Mesendoderm (in vitro differentiated cells): ENCODE measurements at regions not wholly inside any gene's neighbourhood (a gene's known extent, or its start where the extent isn't known, plus 50 kb on each side); places are given as distances from the start of the nearest gene placed in this dataset.
A peak's percentile ranks its signal among the peaks of the same experiment; 100 is the strongest.

Experiments used
- DNase-seq: peaks from one replicate; pipeline ENCODE4 v3.0.0; 2013
- H2AK5ac ChIP-seq: 2 replicates; pipeline ENCODE4 v1.6.1; 2013; ENCODE audit warnings: low read length, inconsistent platforms
- H2BK120ac ChIP-seq: 2 replicates; pipeline ENCODE4 v1.6.1; 2013; ENCODE audit warnings: low read depth, mild to moderate bottlenecking, low read length, moderate library complexity, mixed read lengths
- H2BK15ac ChIP-seq: replicated peaks from 2 replicates; pipeline ENCODE4 v1.6.1; 2013; ENCODE audit warnings: low read depth, mild to moderate bottlenecking, moderate library complexity
- H2BK5ac ChIP-seq: 2 replicates; pipeline ENCODE4 v1.6.1; 2013; ENCODE audit warnings: low read length, inconsistent platforms
- H3K18ac ChIP-seq: 2 replicates; pipeline ENCODE4 v1.6.1; 2013; ENCODE audit warnings: mild to moderate bottlenecking, low read length, mixed read lengths
- H3K23ac ChIP-seq: one replicate; pipeline ENCODE4 v1.6.1; 2013; ENCODE audit warnings: low read length
- H3K27ac ChIP-seq: 2 replicates; pipeline ENCODE4 v1.5.1; 2013; ENCODE audit warnings: low read depth, mild to moderate bottlenecking, inconsistent platforms, low read length, moderate library complexity
- H3K27me3 ChIP-seq: 2 replicates; pipeline ENCODE4 v1.6.1; 2013; ENCODE audit warnings: low read length, control low read depth, mild to moderate bottlenecking, inconsistent platforms; ENCODE audit not compliant: insufficient read depth, poor library complexity
- H3K36me3 ChIP-seq: 2 replicates; pipeline ENCODE4 v1.6.1; 2013; ENCODE audit warnings: low read length, inconsistent platforms; ENCODE audit not compliant: control insufficient read depth, insufficient read depth
- H3K4ac ChIP-seq: one replicate; pipeline ENCODE4 v1.6.1; 2013; ENCODE audit warnings: low read depth, mild to moderate bottlenecking, low read length, moderate library complexity
- H3K4me1 ChIP-seq: 2 replicates; pipeline ENCODE4 v1.6.1; 2013; ENCODE audit warnings: low read depth, low read length, inconsistent platforms; ENCODE audit not compliant: control insufficient read depth
- H3K4me2 ChIP-seq: 2 replicates; pipeline ENCODE4 v1.6.1; 2013; ENCODE audit warnings: low read length
- H3K4me3 ChIP-seq: 2 replicates; pipeline ENCODE4 v1.5.1; 2013; ENCODE audit warnings: mild to moderate bottlenecking, low read length
- H3K56ac ChIP-seq: one replicate; pipeline ENCODE4 v1.6.1; 2013; ENCODE audit warnings: low read length
- H3K79me1 ChIP-seq: 2 replicates; pipeline ENCODE4 v1.6.1; 2013; ENCODE audit warnings: low read length, inconsistent platforms
- H3K79me2 ChIP-seq: 2 replicates; pipeline ENCODE4 v1.6.1; 2013; ENCODE audit warnings: mild to moderate bottlenecking, low read length; ENCODE audit not compliant: control insufficient read depth, insufficient read depth
- H3K9ac ChIP-seq: 2 replicates; pipeline ENCODE4 v1.6.1; 2013; ENCODE audit warnings: low read length, inconsistent platforms
- H4K5ac ChIP-seq: one replicate; pipeline ENCODE4 v1.6.1; 2013; ENCODE audit warnings: low read length
- H4K8ac ChIP-seq: one replicate; pipeline ENCODE4 v1.6.1; 2013; ENCODE audit warnings: low read depth, mild to moderate bottlenecking, control low read depth, low read length, moderate library complexity
- WGBS: extraction: QIAGEN DNeasy Blood & Tissue Kit; methylation state at CpG from one replicate; pipeline ENCODE4 v1.1.7; 2013; ENCODE audit warnings: low lambda C conversion rate, missing lambda C conversion rate; ENCODE audit not compliant: insufficient coverage; ENCODE audit errors: extremely low coverage; 5-methylcytosine and 5-hydroxymethylcytosine counted together

DNA sequence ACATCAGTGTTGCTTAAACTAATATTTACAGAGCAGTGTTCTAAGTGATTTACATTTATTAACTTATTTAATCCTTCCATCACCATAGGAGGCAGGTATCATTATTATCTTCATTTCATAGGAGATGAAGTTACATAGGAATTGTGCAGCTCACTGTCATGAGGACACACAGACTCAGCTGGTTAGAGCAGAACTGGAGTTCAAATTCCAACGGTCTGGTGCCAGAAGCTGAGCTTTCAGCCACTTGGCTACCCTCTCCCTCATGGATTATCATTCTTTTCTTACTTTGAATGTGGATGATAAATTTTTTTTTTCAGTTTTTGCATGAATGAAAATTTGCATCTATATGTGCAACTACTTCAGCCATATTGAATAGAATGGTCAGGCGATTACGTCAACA lies 86.0 kb upstream of the LRIG1 start:
- H3K18ac ChIP-seq = no peak overlapping the region
- no peaks in the 10 kb centered on the region for H3K27me3 ChIP-seq
- no peak overlapping the region for H3K9ac ChIP-seq
- no peak overlapping the region for H3K56ac ChIP-seq
- no peak overlapping the region for H3K4ac ChIP-seq
- no peak overlapping the region for H2BK15ac ChIP-seq
- no peak overlapping the region for H2BK5ac ChIP-seq
- no peak overlapping the region for H3K27ac ChIP-seq
- H3K4me1 ChIP-seq = no peaks in the 10 kb centered on the region
- no peaks in the 10 kb centered on the region for H3K79me1 ChIP-seq
- H3K36me3 ChIP-seq = no peaks in the 10 kb centered on the region
- H4K5ac ChIP-seq = no peak overlapping the region
- no peak overlapping the region for H2AK5ac ChIP-seq
- H2BK120ac ChIP-seq = no peak overlapping the region
- no peak overlapping the region for H3K4me3 ChIP-seq
- H3K4me2 ChIP-seq = no peak overlapping the region
- no peak overlapping the region for H4K8ac ChIP-seq
- no peak overlapping the region for H3K23ac ChIP-seq
- WGBS = no CpG with 5 or more reads among the region's 3 CpGs
- no peaks in the 10 kb centered on the region for H3K79me2 ChIP-seq
- DNase-seq = no peak

DNA sequence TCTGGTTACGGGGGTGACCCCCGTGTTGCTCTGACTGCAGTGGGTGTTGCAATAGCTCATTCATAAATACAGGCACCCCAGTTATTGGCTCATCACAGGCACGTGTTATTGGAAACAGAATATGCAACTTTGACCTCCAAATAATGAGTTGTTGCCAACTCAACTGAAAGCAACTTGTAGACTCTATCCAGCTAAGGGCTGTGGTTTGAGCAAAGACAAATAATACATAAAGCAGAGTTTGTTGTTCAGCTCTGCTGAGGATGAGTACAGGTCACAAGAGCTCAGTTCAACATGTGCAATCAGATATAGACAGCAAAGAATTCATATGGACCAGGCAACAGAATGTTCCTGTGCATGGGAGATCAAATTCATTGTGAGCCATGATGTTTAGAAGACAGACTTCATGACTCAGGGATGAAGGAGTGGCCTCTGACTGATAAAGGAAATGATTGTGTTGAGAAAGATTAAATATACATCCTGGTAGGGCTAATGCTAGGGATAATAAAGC lies 87.6 kb upstream of the LRIG1 start:
- no CpG with 5 or more reads among the region's 3 CpGs for WGBS
- H3K4me3 ChIP-seq = no peak overlapping the region

DNA sequence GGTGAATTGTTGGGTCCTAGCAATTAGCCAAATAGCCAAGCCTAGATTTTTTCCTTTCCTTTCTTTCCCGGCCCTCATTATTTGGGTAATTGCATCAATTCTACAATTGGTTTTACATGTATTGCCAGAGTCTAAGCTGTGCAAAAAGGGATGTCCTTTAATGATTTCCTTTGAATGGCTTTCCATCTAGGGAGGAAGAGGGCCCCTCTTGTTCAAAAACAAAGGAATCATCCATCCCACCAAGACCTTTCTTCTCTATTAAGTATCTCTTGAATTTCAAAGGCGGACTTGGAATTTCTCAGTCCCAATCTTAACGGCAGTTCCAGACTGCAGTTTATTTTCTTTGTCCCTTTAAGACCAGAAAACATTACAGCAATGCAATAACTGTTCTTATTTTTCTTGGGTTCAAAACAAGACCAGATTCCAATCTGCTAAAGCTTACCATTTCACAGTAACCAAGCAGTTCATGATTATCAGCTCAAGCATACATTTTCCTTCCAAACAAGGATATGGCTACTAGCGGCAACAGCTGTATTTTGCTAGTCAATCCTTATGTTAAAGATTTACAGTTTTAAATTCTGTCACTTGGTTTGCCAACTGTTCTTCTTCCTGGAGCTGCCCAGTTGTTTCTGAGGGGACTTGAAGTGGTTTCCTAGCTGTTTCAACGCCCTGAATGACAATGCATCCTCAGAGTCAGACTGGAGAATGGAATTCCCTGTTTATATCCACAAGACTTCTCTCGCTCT lies 91.4 kb upstream of the LRIG1 start:
- Histone ChIP-seq H3K23ac (no peak overlapping the region), H2BK15ac (no peak overlapping the region), H3K9ac (no peak overlapping the region), H4K8ac (no peak overlapping the region), H4K5ac (peak overlapping the region; percentile 68), H2BK120ac (no peak overlapping the region), H3K36me3 (no peaks in the 10 kb centered on the region), H3K4me2 (no peak overlapping the region), H3K56ac (no peak overlapping the region), H3K79me2 (no peaks in the 10 kb centered on the region), H2AK5ac (no peak overlapping the region), H3K4me3 (no peak overlapping the region), H3K4me1 (peaks cover 8% of the 10 kb centered on the region), H3K4ac (no peak overlapping the region), H3K18ac (no peak overlapping the region), H2BK5ac (no peak overlapping the region), H3K27me3 (no peaks in the 10 kb centered on the region), H3K79me1 (no peaks in the 10 kb centered on the region), H3K27ac (no peak overlapping the region)
- WGBS = no CpG with 5 or more reads among the region's 6 CpGs
- DNase-seq = peak; percentile 42

More for the DNA sequence above, 87.6 kb upstream of the LRIG1 start:
- Histone ChIP-seq H3K36me3 (no peaks in the 10 kb centered on the region), H3K23ac (no peak overlapping the region), H3K18ac (no peak overlapping the region), H2AK5ac (no peak overlapping the region), H3K4me2 (no peak overlapping the region), H3K27ac (no peak overlapping the region), H2BK120ac (no peak overlapping the region), H3K4ac (no peak overlapping the region), H2BK5ac (no peak overlapping the region), H3K27me3 (no peaks in the 10 kb centered on the region), H3K9ac (no peak overlapping the region), H4K5ac (no peak overlapping the region), H3K56ac (no peak overlapping the region), H2BK15ac (no peak overlapping the region), H3K4me1 (peaks cover 6% of the 10 kb centered on the region), H3K79me2 (no peaks in the 10 kb centered on the region), H4K8ac (no peak overlapping the region), H3K79me1 (no peaks in the 10 kb centered on the region)
- DNase-seq = no peak

DNA sequence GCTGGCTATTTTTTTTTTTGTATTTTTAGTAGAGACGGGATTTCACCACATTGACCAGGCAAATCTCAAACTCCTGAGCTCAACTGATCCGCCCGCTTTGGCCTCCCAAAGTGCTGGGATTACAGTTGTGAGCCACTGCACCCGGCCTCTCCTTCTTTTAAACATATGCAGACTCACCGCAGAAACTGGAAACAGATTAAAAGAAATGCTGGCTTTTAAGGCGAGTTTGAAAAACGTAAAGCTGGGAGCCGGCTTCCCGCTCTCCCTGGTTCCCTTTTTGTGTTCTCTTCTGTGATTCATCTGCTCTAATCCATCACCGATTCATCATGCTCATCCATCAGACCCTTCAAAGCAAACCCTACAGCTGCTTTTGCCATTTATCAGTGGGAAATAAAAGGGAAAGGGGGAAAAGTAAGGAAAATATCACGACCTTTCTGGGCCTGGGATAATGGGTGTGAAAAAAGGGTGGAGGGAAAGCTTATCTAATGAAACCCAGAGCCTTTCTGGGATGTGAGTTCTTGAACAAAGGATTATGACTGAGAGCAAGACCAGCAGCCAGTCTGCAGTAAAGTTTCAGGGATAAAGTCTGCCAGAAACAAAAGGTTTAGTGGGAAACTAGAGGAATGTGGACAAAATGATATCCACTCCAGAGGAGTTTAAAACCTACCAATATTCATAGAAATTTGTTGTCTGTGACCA lies 92.3 kb upstream of the LRIG1 start:
- Histone ChIP-seq H2BK120ac (peak overlapping the region; percentile 12), H3K56ac (peak overlapping the region; percentile 30), H4K5ac (no peak overlapping the region), H3K18ac (peak overlapping the region; percentile 45), H3K79me2 (no peaks in the 10 kb centered on the region), H3K4me3 (no peak overlapping the region), H3K79me1 (no peaks in the 10 kb centered on the region), H3K27me3 (no peaks in the 10 kb centered on the region), H2AK5ac (no peak overlapping the region), H3K23ac (no peak overlapping the region), H3K4ac (no peak overlapping the region), H3K4me2 (no peak overlapping the region), H2BK5ac (no peak overlapping the region), H3K27ac (peak overlapping the region; percentile 51), H3K4me1 (peaks cover 8% of the 10 kb centered on the region), H4K8ac (no peak overlapping the region), H2BK15ac (no peak overlapping the region), H3K36me3 (no peaks in the 10 kb centered on the region), H3K9ac (peak overlapping the region; percentile 4)
- peak; percentile 72 for DNase-seq
- no CpG with 5 or more reads among the region's 11 CpGs for WGBS

DNA sequence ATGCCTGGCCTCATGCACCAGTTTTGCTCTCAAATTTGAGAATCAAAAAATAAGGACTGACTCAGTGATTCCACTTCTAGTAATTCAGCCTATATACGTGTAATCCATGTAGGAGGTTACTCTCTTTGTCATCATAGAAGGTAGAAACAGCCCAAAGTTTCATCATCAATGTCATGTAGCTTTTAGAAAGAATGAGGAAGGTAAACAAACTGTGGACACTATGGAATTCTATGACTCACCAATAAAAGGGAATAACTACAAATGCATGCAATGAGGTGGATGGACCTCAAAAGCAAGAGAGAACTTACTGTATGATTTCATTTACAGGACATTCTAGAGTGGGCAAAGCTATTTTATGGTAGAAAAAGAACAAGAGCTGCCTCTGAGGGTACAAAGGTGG lies 93.2 kb upstream of the LRIG1 start:
- Histone ChIP-seq H3K18ac (no peak overlapping the region), H3K27ac (no peak overlapping the region), H3K4me3 (no peak overlapping the region), H3K36me3 (no peaks in the 10 kb centered on the region), H3K4me1 (peaks cover 8% of the 10 kb centered on the region), H3K27me3 (no peaks in the 10 kb centered on the region), H2BK5ac (no peak overlapping the region), H4K5ac (no peak overlapping the region), H3K9ac (no peak overlapping the region), H3K4ac (peak overlapping the region; percentile 16), H3K79me2 (no peaks in the 10 kb centered on the region), H2BK15ac (no peak overlapping the region), H3K4me2 (no peak overlapping the region), H2AK5ac (no peak overlapping the region), H4K8ac (no peak overlapping the region), H3K79me1 (no peaks in the 10 kb centered on the region), H3K23ac (no peak overlapping the region), H2BK120ac (no peak overlapping the region), H3K56ac (no peak overlapping the region)
- DNase-seq = peak; percentile 7
- WGBS = no CpG with 5 or more reads among the region's 1 CpG
